ENCODE measurements at regions not wholly inside any gene's neighbourhood (a gene's known extent, or its start where the extent isn't known, plus 50 kb on each side); places are given as distances from the start of the nearest gene placed in this dataset.

GRCh38 chr9:104280178-104280560 is 186.1 kb downstream of the SMC2 start:
- Histone ChIP-seq H3K4me1 (ENCODE audit: control insufficient read depth, insufficient read depth, low read length) (no peaks in the 10 kb centered on the region), H3K4me3 (ENCODE audit: low read depth in 2 of 2, low read length in 2 of 2) (no peak overlapping the region), H3K27ac (ENCODE audit: low read length) (no peak overlapping the region), H3K36me3 (ENCODE audit: control insufficient read depth, insufficient read depth, low read length) (no peaks in the 10 kb centered on the region), H3K27me3 (ENCODE audit: control insufficient read depth, insufficient read depth, low read length) (no peaks in the 10 kb centered on the region), H3K9me3 (ENCODE audit: control insufficient read depth, insufficient read depth, low read depth, low read length) (no peaks in the 10 kb centered on the region)
- DNase-seq (ENCODE audit: low read depth, low spot score) (no peak), ATAC-seq (no peak)
- no peak for TF ChIP-seq REST (IDR thresholded peaks at IDR 0.05; ENCODE audit: insufficient read depth in 1 of 2, low read depth in 2 of 2, low read length in 1 of 2)
- TF ChIP-seq SIN3A (IDR thresholded peaks at IDR 0.05; ENCODE audit: borderline replicate concordance, insufficient read depth, low read depth, low read length) = no peak
- TF ChIP-seq POLR2AphosphoS5 (IDR thresholded peaks at IDR 0.05; ENCODE audit: low read depth, low read length) = no peak
- no peak for TF ChIP-seq TCF7L2 (IDR thresholded peaks at IDR 0.05; ENCODE audit: low read depth, low read length)
- TF ChIP-seq, protein P1, sequence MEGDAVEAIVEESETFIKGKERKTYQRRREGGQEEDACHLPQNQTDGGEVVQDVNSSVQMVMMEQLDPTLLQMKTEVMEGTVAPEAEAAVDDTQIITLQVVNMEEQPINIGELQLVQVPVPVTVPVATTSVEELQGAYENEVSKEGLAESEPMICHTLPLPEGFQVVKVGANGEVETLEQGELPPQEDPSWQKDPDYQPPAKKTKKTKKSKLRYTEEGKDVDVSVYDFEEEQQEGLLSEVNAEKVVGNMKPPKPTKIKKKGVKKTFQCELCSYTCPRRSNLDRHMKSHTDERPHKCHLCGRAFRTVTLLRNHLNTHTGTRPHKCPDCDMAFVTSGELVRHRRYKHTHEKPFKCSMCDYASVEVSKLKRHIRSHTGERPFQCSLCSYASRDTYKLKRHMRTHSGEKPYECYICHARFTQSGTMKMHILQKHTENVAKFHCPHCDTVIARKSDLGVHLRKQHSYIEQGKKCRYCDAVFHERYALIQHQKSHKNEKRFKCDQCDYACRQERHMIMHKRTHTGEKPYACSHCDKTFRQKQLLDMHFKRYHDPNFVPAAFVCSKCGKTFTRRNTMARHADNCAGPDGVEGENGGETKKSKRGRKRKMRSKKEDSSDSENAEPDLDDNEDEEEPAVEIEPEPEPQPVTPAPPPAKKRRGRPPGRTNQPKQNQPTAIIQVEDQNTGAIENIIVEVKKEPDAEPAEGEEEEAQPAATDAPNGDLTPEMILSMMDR (IDR thresholded peaks at IDR 0.05) = no peak
- in situ Hi-C loops (cut with HindIII; ENCODE audit: low pct_unique_long_range_greater_than_20kb, low sequenced_read_pairs) (no loop called here), intact Hi-C loops (cut with micrococcal nuclease; ENCODE audit: unreplicated experiment) (no loop called here)
- ChIA-PET POLR2A (no interaction called here), CTCF (no interaction called here)
- BruUV-seq (replicated peaks) = no TSS peak

DNA sequence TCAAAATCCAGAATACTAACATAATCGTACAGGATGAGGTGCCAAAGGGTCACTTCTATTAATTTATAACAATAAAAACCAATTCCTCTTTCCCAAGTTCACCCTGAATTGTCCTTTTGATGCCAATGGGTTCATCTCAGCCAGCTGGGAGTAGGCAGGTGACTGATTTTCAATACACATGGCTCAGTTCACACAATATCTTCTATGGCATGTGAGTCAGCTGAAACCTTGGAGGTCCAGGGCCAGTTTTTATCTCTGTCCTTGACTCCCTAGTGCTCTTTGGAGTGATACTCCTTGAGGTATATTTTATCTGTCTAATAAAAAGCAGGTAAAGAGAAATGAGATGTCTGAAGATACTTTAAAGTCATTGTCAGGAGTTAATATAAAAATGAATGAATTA is 186.6 kb downstream of the SMC2 start:
- no TSS peak for BruUV-seq (replicated peaks)
- TF ChIP-seq SIN3A (IDR thresholded peaks at IDR 0.05; ENCODE audit: borderline replicate concordance, insufficient read depth, low read depth, low read length) (no peak), REST (IDR thresholded peaks at IDR 0.05; ENCODE audit: insufficient read depth in 1 of 2, low read depth in 2 of 2, low read length in 1 of 2) (no peak), TCF7L2 (IDR thresholded peaks at IDR 0.05; ENCODE audit: low read depth, low read length) (no peak), POLR2AphosphoS5 (IDR thresholded peaks at IDR 0.05; ENCODE audit: low read depth, low read length) (no peak)
- TF ChIP-seq, protein P1 (IDR thresholded peaks at IDR 0.05) = no peak
- Histone ChIP-seq H3K27ac (ENCODE audit: low read length) (no peak overlapping the region), H3K36me3 (ENCODE audit: control insufficient read depth, insufficient read depth, low read length) (no peaks in the 10 kb centered on the region), H3K4me3 (ENCODE audit: low read depth in 2 of 2, low read length in 2 of 2) (no peak overlapping the region), H3K4me1 (ENCODE audit: control insufficient read depth, insufficient read depth, low read length) (no peaks in the 10 kb centered on the region), H3K9me3 (ENCODE audit: control insufficient read depth, insufficient read depth, low read depth, low read length) (no peaks in the 10 kb centered on the region), H3K27me3 (ENCODE audit: control insufficient read depth, insufficient read depth, low read length) (no peaks in the 10 kb centered on the region)
- ChIA-PET POLR2A (no interaction called here), CTCF (no interaction called here)
- in situ Hi-C loops (cut with HindIII; ENCODE audit: low pct_unique_long_range_greater_than_20kb, low sequenced_read_pairs) (no loop called here), intact Hi-C loops (cut with micrococcal nuclease; ENCODE audit: unreplicated experiment) (no loop called here)
- DNase-seq (ENCODE audit: low read depth, low spot score) (no peak), ATAC-seq (no peak)

Measured in Panc1 (cell line).